ENCODE measurements at regions not wholly inside any gene's neighbourhood (a gene's known extent, or its start where the extent isn't known, plus 50 kb on each side); places are given as distances from the start of the nearest gene placed in this dataset.

GRCh38 chr6:41454189-41454789 lies 91.9 kb upstream of the FOXP4 start:
- no peak for ATAC-seq
- no peak for TF ChIP-seq CREB5 (CRISPR knock-in tag; IDR thresholded peaks at IDR 0.05; ENCODE audit: low read depth)
- no peak for TF ChIP-seq ZNF70 (CRISPR knock-in tag; IDR thresholded peaks at IDR 0.05)
- no peak for TF ChIP-seq SNAI2 (CRISPR knock-in tag; IDR thresholded peaks at IDR 0.05)
- TF ChIP-seq ZFP3 (CRISPR knock-in tag; IDR thresholded peaks at IDR 0.05), result no peak
- TF ChIP-seq ZFP30 (CRISPR knock-in tag; IDR thresholded peaks at IDR 0.05), result no peak
- TF ChIP-seq POU6F1 (CRISPR knock-in tag; IDR thresholded peaks at IDR 0.05; ENCODE audit: borderline replicate concordance, low read depth), result no peak
- TF ChIP-seq ISL1 (CRISPR knock-in tag; IDR thresholded peaks at IDR 0.05), result no peak
- no peak for TF ChIP-seq ZNF565 (CRISPR knock-in tag; conservative IDR thresholded peaks at IDR 0.05; ENCODE audit: low read depth)
- TF ChIP-seq CSRNP3 (CRISPR knock-in tag; IDR thresholded peaks at IDR 0.05), result no peak
- TF ChIP-seq BACH2 (CRISPR knock-in tag; IDR thresholded peaks at IDR 0.05; ENCODE audit: borderline replicate concordance), result no peak
- TF ChIP-seq TCF4 (CRISPR knock-in tag; IDR thresholded peaks at IDR 0.05; ENCODE audit: borderline replicate concordance), result no peak
- no peak for TF ChIP-seq OSR1 (CRISPR knock-in tag; IDR thresholded peaks at IDR 0.05)
- TF ChIP-seq PATZ1 (CRISPR knock-in tag; IDR thresholded peaks at IDR 0.05; ENCODE audit: borderline replicate concordance), result no peak
- no peak for TF ChIP-seq RARB (CRISPR knock-in tag; IDR thresholded peaks at IDR 0.05)
- TF ChIP-seq ESRRG (CRISPR knock-in tag; IDR thresholded peaks at IDR 0.05), result no peak
- no peak for TF ChIP-seq TSHZ2 (CRISPR knock-in tag; IDR thresholded peaks at IDR 0.05)
- TF ChIP-seq ARNTL (CRISPR knock-in tag; IDR thresholded peaks at IDR 0.05; ENCODE audit: borderline replicate concordance, low read depth), result no peak
- TF ChIP-seq ZNF8 (CRISPR knock-in tag; IDR thresholded peaks at IDR 0.05), result no peak
- no peak for TF ChIP-seq TOX (CRISPR knock-in tag; IDR thresholded peaks at IDR 0.05; ENCODE audit: borderline replicate concordance)

GRCh38 chr6:41455410-41455809 lies 90.8 kb upstream of the FOXP4 start:
- ATAC-seq, result no peak
- TF ChIP-seq BACH2 (CRISPR knock-in tag; IDR thresholded peaks at IDR 0.05; ENCODE audit: borderline replicate concordance) (no peak), CSRNP3 (CRISPR knock-in tag; IDR thresholded peaks at IDR 0.05) (no peak), PATZ1 (CRISPR knock-in tag; IDR thresholded peaks at IDR 0.05; ENCODE audit: borderline replicate concordance) (no peak), CREB5 (CRISPR knock-in tag; IDR thresholded peaks at IDR 0.05; ENCODE audit: low read depth) (no peak), PPARA (CRISPR knock-in tag; IDR thresholded peaks at IDR 0.05; ENCODE audit: borderline replicate concordance) (no peak), TCF4 (CRISPR knock-in tag; IDR thresholded peaks at IDR 0.05; ENCODE audit: borderline replicate concordance) (no peak), ZNF565 (CRISPR knock-in tag; conservative IDR thresholded peaks at IDR 0.05; ENCODE audit: low read depth) (no peak), ZNF70 (CRISPR knock-in tag; IDR thresholded peaks at IDR 0.05) (no peak), POU6F1 (CRISPR knock-in tag; IDR thresholded peaks at IDR 0.05; ENCODE audit: borderline replicate concordance, low read depth) (no peak), ARNTL (CRISPR knock-in tag; IDR thresholded peaks at IDR 0.05; ENCODE audit: borderline replicate concordance, low read depth) (no peak), SNAI2 (CRISPR knock-in tag; IDR thresholded peaks at IDR 0.05) (no peak), ISL1 (CRISPR knock-in tag; IDR thresholded peaks at IDR 0.05) (no peak), ZFP3 (CRISPR knock-in tag; IDR thresholded peaks at IDR 0.05) (no peak), GLIS3 (CRISPR knock-in tag; IDR thresholded peaks at IDR 0.05) (no peak), TOX (CRISPR knock-in tag; IDR thresholded peaks at IDR 0.05; ENCODE audit: borderline replicate concordance) (no peak)

All from SK-N-SH treated with all-trans-retinoic acid at 6 μM for 48 hours (cell line).